HG02642 (cell line): ENCODE measurements at regions not wholly inside any gene's neighbourhood (a gene's known extent, or its start where the extent isn't known, plus 50 kb on each side); places are given as distances from the start of the nearest gene placed in this dataset.

Experiments
- ATAC-seq: cut with Tn5 transposase; IDR thresholded peaks from one replicate; pipeline ENCODE4 v1.9.1; 2021; ENCODE audit warnings: mild to moderate bottlenecking; ENCODE audit not compliant: unreplicated experiment, poor library complexity

- ATAC-seq: no peak
Observed at GRCh38 chr14:34034447-34035176, 83.7 kb upstream of the EGLN3 start.

- no peak for ATAC-seq
Observed at GRCh38 chr14:34032720-34033119, 81.8 kb upstream of the EGLN3 start.

- ATAC-seq: no peak
Observed at GRCh38 chr14:34030864-34031263, 80.0 kb upstream of the EGLN3 start.

- ATAC-seq: no peak
Observed at GRCh38 chr14:34029921-34030334, 79.1 kb upstream of the EGLN3 start.

- ATAC-seq: no peak
Observed at GRCh38 chr14:34027990-34028495, 77.2 kb upstream of the EGLN3 start.

- no peak for ATAC-seq
Observed at GRCh38 chr14:34027130-34027989, 76.5 kb upstream of the EGLN3 start.

- no peak for ATAC-seq
Observed at GRCh38 chr14:34025325-34026017, 74.6 kb upstream of the EGLN3 start.

GRCh38 chr14:34024768-34025144 lies 73.9 kb upstream of the EGLN3 start:
- no peak for ATAC-seq

- no peak for ATAC-seq
Observed at GRCh38 chr14:34023824-34024767, 73.2 kb upstream of the EGLN3 start.

GRCh38 chr14:34021096-34021495 lies 70.2 kb upstream of the EGLN3 start:
- ATAC-seq: no peak

- no peak for ATAC-seq
Observed at GRCh38 chr14:34020014-34020413, 69.1 kb upstream of the EGLN3 start.

GRCh38 chr14:34018564-34019244 lies 67.8 kb upstream of the EGLN3 start:
- peak; percentile 76 for ATAC-seq

GRCh38 chr14:34018125-34018524 lies 67.3 kb upstream of the EGLN3 start:
- no peak for ATAC-seq

- ATAC-seq: no peak
Observed at GRCh38 chr14:34015383-34015782, 64.5 kb upstream of the EGLN3 start.

GRCh38 chr14:34014936-34015335 lies 64.1 kb upstream of the EGLN3 start:
- no peak for ATAC-seq

- ATAC-seq: peak; percentile 53
Observed at GRCh38 chr14:34013721-34014060, 62.8 kb upstream of the EGLN3 start.

- ATAC-seq: peak; percentile 80
Observed at GRCh38 chr14:34012978-34013720, 62.3 kb upstream of the EGLN3 start.

GRCh38 chr14:34012369-34012768 lies 61.5 kb upstream of the EGLN3 start:
- ATAC-seq: no peak

- no peak for ATAC-seq
Observed at GRCh38 chr14:34009956-34010355, 59.1 kb upstream of the EGLN3 start.
